DND-41 (cell line): ENCODE measurements at regions not wholly inside any gene's neighbourhood (a gene's known extent, or its start where the extent isn't known, plus 50 kb on each side); places are given as distances from the start of the nearest gene placed in this dataset.

Experiments used
- ATAC-seq: fragments of 200-7000 bp; cut with Tn5 transposase; 3 replicates; pipeline ENCODE4 v1.9.1; 2021; ENCODE audit warnings: low read depth; ENCODE audit not compliant: insufficient read depth
- DNase-seq: peaks from one replicate; pipeline ENCODE4 v3.0.0-alpha.2; 2020
- H2AFZ ChIP-seq: 2 replicates; pipeline ENCODE4 v1.6.0; 2012; ENCODE audit warnings: low read depth, low read length
- H3K27ac ChIP-seq: 2 replicates; pipeline ENCODE4 v1.5.1; 2012; ENCODE audit warnings: low read length, inconsistent platforms
- H3K27me3 ChIP-seq: fragments of 200-600 bp; sonication (generic); 2 replicates; pipeline ENCODE4 v1.6.0; 2012; ENCODE audit warnings: low read length, mild to moderate bottlenecking, inconsistent platforms; ENCODE audit not compliant: insufficient read depth, poor library complexity
- H3K36me3 ChIP-seq: 2 replicates; pipeline ENCODE4 v1.5.1; 2012; ENCODE audit warnings: low read length, inconsistent platforms; ENCODE audit not compliant: insufficient read depth
- H3K4me1 ChIP-seq: 2 replicates; pipeline ENCODE4 v1.5.1; 2012; ENCODE audit warnings: mild to moderate bottlenecking, low read length; ENCODE audit not compliant: insufficient read depth
- H3K4me2 ChIP-seq: 2 replicates; pipeline ENCODE4 v1.6.0; 2012; ENCODE audit warnings: mild to moderate bottlenecking, moderate library complexity, low read length, inconsistent platforms; ENCODE audit not compliant: insufficient read depth
- H3K4me3 ChIP-seq, 2 experiments: fragments of 200-600 bp in 1 of 2; shearing (Covaris generic) in 1 of 2; 2 replicates each; pipeline ENCODE4 v1.5.1; 2012 to 2016; ENCODE audit warnings: inconsistent platforms in 2 of 2, low read length in 2 of 2, mild to moderate bottlenecking in 2 of 2, low read depth in 1 of 2, moderate library complexity in 1 of 2
- H3K79me2 ChIP-seq: 2 replicates; pipeline ENCODE4 v1.6.0; 2012; ENCODE audit warnings: low read length, inconsistent platforms; ENCODE audit not compliant: insufficient read depth
- H3K9ac ChIP-seq: 2 replicates; pipeline ENCODE4 v1.6.0; 2012; ENCODE audit warnings: low read depth, mild to moderate bottlenecking, inconsistent platforms, low read length, moderate library complexity
- H3K9me3 ChIP-seq: 2 replicates; pipeline ENCODE4 v1.5.1; 2012; ENCODE audit warnings: low read length, moderate library complexity, mild to moderate bottlenecking, inconsistent platforms; ENCODE audit not compliant: insufficient read depth, severe bottlenecking
- H4K20me1 ChIP-seq: 2 replicates; pipeline ENCODE4 v1.6.0; 2012; ENCODE audit warnings: low read length; ENCODE audit not compliant: insufficient read depth
- EZH2 ChIP-seq: IDR thresholded peaks from 3 replicates; pipeline ENCODE4 v1.6.1; 2012; ENCODE audit warnings: borderline replicate concordance, low read depth, mild to moderate bottlenecking, moderate library complexity, low read length, inconsistent platforms; ENCODE audit not compliant: severe bottlenecking
- TF ChIP-seq, protein P1 (sequence below): IDR thresholded peaks from 2 replicates; pipeline ENCODE4 v1.5.1; 2012; ENCODE audit warnings: borderline replicate concordance, low read length, moderate library complexity, mild to moderate bottlenecking; ENCODE audit not compliant: poor library complexity, severe bottlenecking; ENCODE audit errors: extremely low read depth

GRCh38 chr10:57202356-57202755 is 841.3 kb upstream of the ZWINT start:
- Histone ChIP-seq H3K4me2 (no peak overlapping the region), H3K79me2 (no peaks in the 10 kb centered on the region)
- no peak for TF ChIP-seq EZH2
- TF ChIP-seq, protein P1, sequence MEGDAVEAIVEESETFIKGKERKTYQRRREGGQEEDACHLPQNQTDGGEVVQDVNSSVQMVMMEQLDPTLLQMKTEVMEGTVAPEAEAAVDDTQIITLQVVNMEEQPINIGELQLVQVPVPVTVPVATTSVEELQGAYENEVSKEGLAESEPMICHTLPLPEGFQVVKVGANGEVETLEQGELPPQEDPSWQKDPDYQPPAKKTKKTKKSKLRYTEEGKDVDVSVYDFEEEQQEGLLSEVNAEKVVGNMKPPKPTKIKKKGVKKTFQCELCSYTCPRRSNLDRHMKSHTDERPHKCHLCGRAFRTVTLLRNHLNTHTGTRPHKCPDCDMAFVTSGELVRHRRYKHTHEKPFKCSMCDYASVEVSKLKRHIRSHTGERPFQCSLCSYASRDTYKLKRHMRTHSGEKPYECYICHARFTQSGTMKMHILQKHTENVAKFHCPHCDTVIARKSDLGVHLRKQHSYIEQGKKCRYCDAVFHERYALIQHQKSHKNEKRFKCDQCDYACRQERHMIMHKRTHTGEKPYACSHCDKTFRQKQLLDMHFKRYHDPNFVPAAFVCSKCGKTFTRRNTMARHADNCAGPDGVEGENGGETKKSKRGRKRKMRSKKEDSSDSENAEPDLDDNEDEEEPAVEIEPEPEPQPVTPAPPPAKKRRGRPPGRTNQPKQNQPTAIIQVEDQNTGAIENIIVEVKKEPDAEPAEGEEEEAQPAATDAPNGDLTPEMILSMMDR = no peak

GRCh38 chr10:57188846-57189245 is 827.8 kb upstream of the ZWINT start:
- no peaks in the 10 kb centered on the region for H3K4me1 ChIP-seq
- ATAC-seq = no peak
- H3K27me3 ChIP-seq = no peaks in the 10 kb centered on the region
- no peaks in the 10 kb centered on the region for H3K9me3 ChIP-seq
- H4K20me1 ChIP-seq = no peaks in the 10 kb centered on the region
- TF ChIP-seq, protein P1 = no peak
- TF ChIP-seq EZH2 = no peak
- no peak overlapping the region for H2AFZ ChIP-seq
- H3K27ac ChIP-seq = no peak overlapping the region
- no peak overlapping the region for H3K9ac ChIP-seq
- H3K4me2 ChIP-seq = no peak overlapping the region
- H3K4me3 ChIP-seq = no peak overlapping the region
- no peak for DNase-seq
- H3K36me3 ChIP-seq = no peaks in the 10 kb centered on the region
- no peaks in the 10 kb centered on the region for H3K79me2 ChIP-seq

More at GRCh38 chr10:57202356-57202755, 841.3 kb upstream of the ZWINT start:
- Histone ChIP-seq H4K20me1 (no peaks in the 10 kb centered on the region), H3K36me3 (no peaks in the 10 kb centered on the region), H3K9me3 (no peaks in the 10 kb centered on the region), H3K9ac (no peak overlapping the region), H3K27me3 (no peaks in the 10 kb centered on the region), H3K4me1 (no peaks in the 10 kb centered on the region), H3K4me3 (no peak overlapping the region), H3K27ac (no peak overlapping the region), H2AFZ (no peak overlapping the region)
- ATAC-seq (no peak), DNase-seq (no peak)

DNA sequence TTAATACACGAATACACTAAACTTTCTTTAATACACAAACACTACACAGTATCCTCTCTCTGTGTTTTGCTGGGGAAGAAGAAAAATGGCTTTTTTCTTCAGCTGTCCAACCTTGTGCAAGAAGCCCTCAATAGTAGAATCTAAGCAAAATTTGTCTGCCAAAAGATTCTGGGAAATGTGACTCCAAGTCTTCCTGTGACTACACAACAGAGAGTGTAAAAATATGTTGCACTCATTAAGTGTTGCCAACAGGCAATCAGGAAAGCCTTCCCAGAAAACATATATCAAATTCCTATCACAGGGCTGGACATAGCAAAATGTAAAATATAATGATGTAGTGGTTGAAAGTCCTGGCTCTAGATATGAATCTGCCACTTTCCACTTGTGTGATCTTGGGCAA is 825.1 kb upstream of the ZWINT start:
- Histone ChIP-seq H3K4me3 (no peak overlapping the region), H3K79me2 (no peaks in the 10 kb centered on the region), H2AFZ (no peak overlapping the region), H3K4me2 (no peak overlapping the region), H3K4me1 (no peaks in the 10 kb centered on the region), H3K9ac (no peak overlapping the region), H3K9me3 (no peaks in the 10 kb centered on the region), H4K20me1 (no peaks in the 10 kb centered on the region), H3K27me3 (no peaks in the 10 kb centered on the region), H3K36me3 (no peaks in the 10 kb centered on the region), H3K27ac (no peak overlapping the region)
- TF ChIP-seq, protein P1 = no peak
- TF ChIP-seq EZH2 = no peak
- no peak for DNase-seq
- no peak for ATAC-seq

DNA sequence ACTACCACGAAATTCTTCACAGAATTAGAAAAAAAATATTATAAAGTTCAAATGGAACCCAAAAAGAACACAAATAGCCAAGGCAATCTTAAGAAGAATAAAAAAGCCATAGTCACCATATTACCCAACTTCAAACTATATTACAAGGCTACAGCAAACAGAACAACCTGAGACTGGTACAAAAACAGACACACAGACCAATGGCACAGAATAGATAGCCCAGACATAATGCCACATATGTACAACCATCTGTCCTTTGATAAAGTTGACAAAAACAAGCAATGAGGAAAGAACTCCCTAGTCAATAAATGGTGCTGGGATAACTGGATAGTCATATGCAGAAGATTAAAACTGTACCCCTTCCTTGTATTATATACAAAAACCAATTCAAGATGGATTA is 808.5 kb upstream of the ZWINT start:
- Histone ChIP-seq H3K36me3 (no peaks in the 10 kb centered on the region), H3K27me3 (no peaks in the 10 kb centered on the region), H4K20me1 (no peaks in the 10 kb centered on the region), H2AFZ (no peak overlapping the region), H3K27ac (no peak overlapping the region), H3K4me1 (no peaks in the 10 kb centered on the region), H3K79me2 (no peaks in the 10 kb centered on the region), H3K9ac (no peak overlapping the region), H3K9me3 (no peaks in the 10 kb centered on the region), H3K4me3 (no peak overlapping the region), H3K4me2 (no peak overlapping the region)
- no peak for DNase-seq
- ATAC-seq = no peak
- TF ChIP-seq, protein P1 = no peak
- TF ChIP-seq EZH2 = no peak
